ENCODE measurements at regions not wholly inside any gene's neighbourhood (a gene's known extent, or its start where the extent isn't known, plus 50 kb on each side); places are given as distances from the start of the nearest gene placed in this dataset.

GRCh38 chr14:31944256-31945073 is 132.6 kb upstream of the ARHGAP5 start:
- H3K36me3 ChIP-seq (ENCODE audit: control insufficient read depth, insufficient read depth, low read length), result no peaks in the 10 kb centered on the region
- H3K27me3 ChIP-seq (ENCODE audit: control insufficient read depth, insufficient read depth, low read length), result no peaks in the 10 kb centered on the region
- DNase-seq (ENCODE audit: low read depth), result no peak
- TF ChIP-seq CTCF (IDR thresholded peaks at IDR 0.05; ENCODE audit: insufficient read depth, low read length, poor library complexity, severe bottlenecking), result no peak
- no peak overlapping the region for H3K4me3 ChIP-seq (ENCODE audit: low read depth, low read length)

- no peaks in the 10 kb centered on the region for H3K27me3 ChIP-seq (ENCODE audit: control insufficient read depth, insufficient read depth, low read length)
- no peak for DNase-seq (ENCODE audit: low read depth)
- no peak for TF ChIP-seq CTCF (IDR thresholded peaks at IDR 0.05; ENCODE audit: insufficient read depth, low read length, poor library complexity, severe bottlenecking)
- no peaks in the 10 kb centered on the region for H3K36me3 ChIP-seq (ENCODE audit: control insufficient read depth, insufficient read depth, low read length)
- no peak overlapping the region for H3K4me3 ChIP-seq (ENCODE audit: low read depth, low read length)
Observed at GRCh38 chr14:31945074-31945613, 132.0 kb upstream of the ARHGAP5 start.

GRCh38 chr14:31945701-31946100 is 131.4 kb upstream of the ARHGAP5 start:
- DNase-seq (ENCODE audit: low read depth), result no peak
- no peak overlapping the region for H3K4me3 ChIP-seq (ENCODE audit: low read depth, low read length)
- H3K36me3 ChIP-seq (ENCODE audit: control insufficient read depth, insufficient read depth, low read length), result no peaks in the 10 kb centered on the region
- no peak for TF ChIP-seq CTCF (IDR thresholded peaks at IDR 0.05; ENCODE audit: insufficient read depth, low read length, poor library complexity, severe bottlenecking)
- H3K27me3 ChIP-seq (ENCODE audit: control insufficient read depth, insufficient read depth, low read length), result no peaks in the 10 kb centered on the region

- H3K36me3 ChIP-seq (ENCODE audit: control insufficient read depth, insufficient read depth, low read length), result no peaks in the 10 kb centered on the region
- DNase-seq (ENCODE audit: low read depth), result no peak
- no peak for TF ChIP-seq CTCF (IDR thresholded peaks at IDR 0.05; ENCODE audit: insufficient read depth, low read length, poor library complexity, severe bottlenecking)
- no peaks in the 10 kb centered on the region for H3K27me3 ChIP-seq (ENCODE audit: control insufficient read depth, insufficient read depth, low read length)
- no peak overlapping the region for H3K4me3 ChIP-seq (ENCODE audit: low read depth, low read length)
Observed at GRCh38 chr14:31947076-31947475, 130.0 kb upstream of the ARHGAP5 start.

- no peak for DNase-seq (ENCODE audit: low read depth)
- Histone ChIP-seq H3K4me3 (ENCODE audit: low read depth, low read length) (no peak overlapping the region), H3K27me3 (ENCODE audit: control insufficient read depth, insufficient read depth, low read length) (no peaks in the 10 kb centered on the region), H3K36me3 (ENCODE audit: control insufficient read depth, insufficient read depth, low read length) (no peaks in the 10 kb centered on the region)
- no peak for TF ChIP-seq CTCF (IDR thresholded peaks at IDR 0.05; ENCODE audit: insufficient read depth, low read length, poor library complexity, severe bottlenecking)
Observed at GRCh38 chr14:31947680-31948595, 129.2 kb upstream of the ARHGAP5 start.

Measured in kidney epithelial cell (primary cell).